HG03159 (cell line): ENCODE measurements at regions not wholly inside any gene's neighbourhood (a gene's known extent, or its start where the extent isn't known, plus 50 kb on each side); places are given as distances from the start of the nearest gene placed in this dataset.

Experiments used
- ATAC-seq: cut with Tn5 transposase; IDR thresholded peaks from one replicate; pipeline ENCODE4 v1.9.1; 2021; ENCODE audit warnings: mild to moderate bottlenecking, moderate library complexity; ENCODE audit not compliant: unreplicated experiment

DNA sequence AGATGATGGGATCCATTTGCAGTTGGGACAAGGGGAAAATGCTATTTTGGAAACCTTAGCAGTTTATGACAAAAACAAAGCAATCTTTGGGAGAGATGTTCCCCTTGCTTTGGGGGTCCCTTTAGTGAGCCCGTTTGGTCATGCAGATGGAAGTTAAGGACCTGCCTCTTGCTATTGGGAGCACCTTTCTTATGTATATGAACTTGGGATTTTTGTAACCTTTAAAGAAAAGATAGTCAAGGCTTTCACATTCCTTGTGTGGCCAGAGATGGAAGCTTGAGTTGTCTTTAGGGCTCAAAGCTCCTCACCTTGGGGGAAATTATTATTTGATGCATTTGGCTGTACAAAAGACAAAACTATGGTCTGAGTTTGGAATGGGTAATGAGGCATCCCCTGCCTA is 179.0 kb upstream of the PLPP4 start:
- ATAC-seq, result no peak

DNA sequence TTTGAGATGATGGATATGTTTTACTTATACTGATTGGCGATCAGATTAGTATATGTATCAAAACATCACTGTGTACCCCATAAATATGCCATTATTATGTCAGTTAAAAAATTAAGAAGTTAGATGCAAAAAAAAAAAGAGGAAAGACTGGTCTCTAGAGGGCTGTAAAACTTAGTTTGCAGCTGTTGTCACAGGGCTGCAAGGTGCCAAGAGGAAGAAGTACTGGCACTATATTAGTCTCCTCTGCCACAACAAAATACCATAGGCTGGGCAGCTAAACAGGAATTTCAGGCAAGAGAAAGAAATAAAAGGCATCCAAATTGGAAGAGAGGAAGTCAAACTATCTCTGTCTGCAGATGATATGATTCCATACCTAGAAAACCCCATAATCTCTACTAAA is 177.8 kb upstream of the PLPP4 start:
- no peak for ATAC-seq

GRCh38 chr10:120282421-120282820 is 174.6 kb upstream of the PLPP4 start:
- no peak for ATAC-seq

DNA sequence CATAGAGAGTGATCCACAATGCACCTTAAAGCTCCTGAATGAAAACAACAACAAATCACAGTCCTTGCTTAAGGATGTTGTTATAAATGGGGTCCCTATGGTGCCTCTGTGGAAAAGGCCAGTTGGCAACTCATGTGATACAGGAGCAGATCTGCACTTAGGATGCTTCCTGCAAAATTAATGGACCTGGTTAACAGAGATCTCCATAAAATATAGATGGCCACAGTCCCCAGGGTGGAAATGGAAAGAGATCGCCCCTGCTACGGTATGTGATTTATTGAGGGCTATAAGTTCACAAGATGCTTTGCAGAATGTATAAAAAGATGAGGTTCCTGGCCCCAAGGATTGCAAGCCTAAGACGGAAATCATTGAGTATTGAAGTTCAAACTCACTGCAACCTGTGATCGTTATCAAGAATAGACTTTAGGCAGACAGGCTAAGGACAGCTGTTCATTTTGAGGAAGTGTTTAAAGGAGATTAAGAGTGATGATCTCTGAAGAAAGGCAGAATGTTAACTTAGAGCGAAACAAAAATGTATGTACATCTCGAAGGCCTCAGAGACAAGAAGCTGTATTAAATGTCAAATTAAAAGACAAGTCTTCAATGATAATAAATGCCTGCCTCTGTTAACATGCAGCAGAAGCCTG is 174.1 kb upstream of the PLPP4 start:
- no peak for ATAC-seq

- no peak for ATAC-seq
These were observed 171.6 kb upstream of the PLPP4 start for GRCh38 chr10:120285408-120285807.

DNA sequence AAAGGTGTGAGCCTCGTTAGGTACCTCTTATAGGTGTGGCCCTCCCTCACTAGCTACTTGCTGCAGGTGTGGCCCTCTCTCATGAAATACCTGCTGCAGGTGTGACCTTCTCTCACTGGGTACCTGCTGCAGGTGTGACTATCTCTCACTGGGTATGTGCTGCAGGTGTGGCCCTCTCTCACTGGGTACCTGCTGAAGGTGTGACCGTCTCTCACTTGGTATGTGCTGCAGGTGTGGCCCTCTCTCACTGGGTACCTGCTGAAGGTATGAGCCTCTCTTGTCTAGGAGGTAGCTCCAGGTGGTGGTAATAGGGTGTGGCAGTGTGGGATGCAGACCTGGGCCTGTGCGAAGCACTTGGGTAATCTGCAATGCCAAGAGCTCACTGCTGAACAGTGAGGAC is 170.7 kb upstream of the PLPP4 start:
- no peak for ATAC-seq

- no peak for ATAC-seq
These were observed 156.5 kb upstream of the PLPP4 start for GRCh38 chr10:120300513-120300912.

- ATAC-seq, result no peak
These were observed 148.4 kb upstream of the PLPP4 start for GRCh38 chr10:120308589-120308988.

GRCh38 chr10:120313715-120314114 is 143.3 kb upstream of the PLPP4 start:
- ATAC-seq, result no peak

- ATAC-seq, result no peak
These were observed 142.6 kb upstream of the PLPP4 start for GRCh38 chr10:120314442-120314841.

DNA sequence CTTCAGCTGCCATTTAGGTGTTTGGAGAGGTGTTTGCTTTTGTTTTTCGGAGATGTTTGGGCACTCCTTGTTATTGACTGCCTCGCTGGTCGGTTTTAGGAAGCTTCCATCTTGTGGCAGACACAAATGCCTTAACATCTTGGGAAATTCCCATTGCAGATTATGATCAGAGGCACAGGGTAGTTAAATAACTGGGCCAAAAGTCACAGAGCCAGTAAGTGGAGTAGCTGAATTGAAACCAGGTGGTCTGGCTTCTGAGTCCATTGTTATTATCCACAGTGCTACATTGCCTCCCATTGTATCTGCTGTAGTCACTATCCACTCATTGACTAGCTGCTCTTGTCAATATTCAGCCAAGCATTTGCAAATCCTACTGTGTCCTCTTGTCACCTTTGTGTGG is 138.2 kb upstream of the PLPP4 start:
- no peak for ATAC-seq

- ATAC-seq, result no peak
These were observed 129.4 kb upstream of the PLPP4 start for GRCh38 chr10:120327675-120328074.

GRCh38 chr10:120328647-120329046 is 128.4 kb upstream of the PLPP4 start:
- ATAC-seq, result no peak

DNA sequence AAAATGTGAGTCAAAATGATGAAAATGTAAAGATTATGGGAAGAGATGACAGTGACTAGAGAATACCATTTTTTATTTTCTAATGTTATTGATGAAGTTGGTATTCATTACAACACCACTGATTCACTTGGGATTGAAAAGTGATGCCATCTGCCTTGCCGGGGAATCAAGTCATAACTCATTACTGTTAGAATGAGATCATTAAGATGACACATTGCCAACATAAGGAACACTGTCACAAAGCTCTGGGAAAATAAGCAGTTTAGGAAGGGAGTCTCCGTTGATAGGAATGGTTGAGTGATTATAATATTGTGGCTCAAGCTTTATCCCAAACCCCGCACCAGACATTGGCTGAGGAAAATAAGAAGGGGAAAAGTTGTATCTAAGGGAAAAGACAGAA is 121.5 kb upstream of the PLPP4 start:
- ATAC-seq, result no peak

GRCh38 chr10:120336306-120336910 is 120.6 kb upstream of the PLPP4 start:
- no peak for ATAC-seq

GRCh38 chr10:120336911-120337540 is 120.0 kb upstream of the PLPP4 start:
- ATAC-seq, result no peak

DNA sequence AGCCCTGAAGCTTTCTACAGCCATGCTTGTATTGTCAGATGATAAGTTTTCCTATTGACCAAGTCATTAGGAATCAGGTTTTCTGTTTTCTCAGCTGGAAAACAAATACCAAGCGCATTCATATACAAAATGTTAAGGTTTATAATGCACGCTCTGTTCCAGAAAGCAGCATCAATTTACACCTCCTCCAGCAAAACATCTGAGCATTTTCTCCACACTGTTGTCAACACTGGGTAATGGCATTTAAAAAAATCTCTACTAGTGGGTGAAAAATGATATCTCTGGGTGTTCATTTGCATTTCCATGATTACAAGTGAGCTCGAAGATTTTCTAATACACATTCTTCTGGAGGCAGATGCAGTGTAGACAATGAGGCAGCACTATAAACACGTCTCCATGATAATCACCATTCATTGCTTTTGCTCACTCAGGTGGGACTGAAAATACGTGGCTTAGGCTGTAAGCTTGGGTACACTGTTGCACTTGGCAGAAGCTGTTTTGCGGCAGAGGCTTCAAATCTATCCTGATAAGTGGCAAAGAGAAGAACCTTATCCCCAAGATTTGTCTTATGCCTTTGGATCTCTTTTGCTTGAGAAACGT is 114.8 kb upstream of the PLPP4 start:
- ATAC-seq, result no peak

GRCh38 chr10:120345186-120345585 is 111.8 kb upstream of the PLPP4 start:
- ATAC-seq, result no peak

DNA sequence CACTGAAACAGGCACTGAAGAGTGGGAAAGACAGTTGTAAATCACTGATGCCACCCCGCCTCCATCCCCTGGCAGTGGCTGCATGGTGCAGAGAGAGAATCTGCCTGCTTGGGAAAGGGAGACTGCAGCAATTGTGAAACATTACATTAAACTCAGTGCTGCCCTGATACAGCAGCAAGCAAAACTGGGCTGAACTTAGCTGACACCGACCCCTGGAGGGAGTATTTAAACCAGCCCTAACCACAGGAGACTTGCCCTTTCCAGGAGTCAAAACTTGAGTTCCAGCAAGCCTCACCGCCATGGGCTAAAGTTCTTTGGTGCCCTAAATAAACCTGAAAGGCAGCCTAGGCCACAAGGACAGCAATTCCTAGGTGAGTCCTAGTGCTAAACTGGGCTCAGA is 109.4 kb upstream of the PLPP4 start:
- no peak for ATAC-seq

DNA sequence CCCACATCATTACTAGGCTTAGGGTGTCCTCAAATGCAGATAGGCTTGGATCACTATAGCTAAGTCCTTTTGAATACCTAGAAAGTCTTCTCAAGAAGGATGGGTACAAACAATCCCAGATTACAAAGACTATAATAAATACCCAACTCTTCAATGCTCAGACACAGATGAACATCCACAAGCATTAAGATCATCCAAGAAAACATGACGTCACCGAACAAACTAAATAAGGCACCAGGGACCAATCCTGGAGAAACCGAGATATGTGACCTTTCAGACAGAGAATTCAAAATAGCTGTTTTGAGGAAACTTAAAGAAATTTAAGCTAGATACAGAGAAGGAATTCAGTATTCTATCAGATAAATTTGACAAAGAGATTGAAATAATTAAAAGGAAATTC is 108.0 kb upstream of the PLPP4 start:
- no peak for ATAC-seq

- ATAC-seq, result no peak
These were observed 101.6 kb upstream of the PLPP4 start for GRCh38 chr10:120355425-120355824.

DNA sequence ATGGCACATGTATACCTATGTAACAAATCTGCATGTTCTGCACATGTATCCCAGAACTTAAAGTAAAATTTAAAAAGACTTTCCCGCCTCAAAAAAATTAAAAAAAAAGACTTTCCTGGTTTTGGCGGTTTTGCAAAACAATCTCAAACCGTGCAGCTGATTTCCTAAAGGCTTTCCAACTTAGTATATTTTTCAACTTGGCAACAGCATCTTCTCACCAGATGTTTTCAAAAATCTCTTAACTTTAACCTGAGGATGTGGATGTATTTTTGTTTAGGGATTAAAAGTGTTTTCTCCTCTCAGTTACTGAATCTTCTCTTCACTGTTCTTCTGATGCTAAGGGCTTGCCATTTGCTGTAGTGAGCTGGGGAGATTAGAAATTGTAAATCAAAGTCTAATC is 96.5 kb upstream of the PLPP4 start:
- no peak for ATAC-seq
